HG03196 (cell line): ENCODE measurements at regions not wholly inside any gene's neighbourhood (a gene's known extent, or its start where the extent isn't known, plus 50 kb on each side); places are given as distances from the start of the nearest gene placed in this dataset.

Experiments used
- ATAC-seq: cut with Tn5 transposase; IDR thresholded peaks from one replicate; pipeline ENCODE4 v1.9.1; 2021; ENCODE audit not compliant: unreplicated experiment

DNA sequence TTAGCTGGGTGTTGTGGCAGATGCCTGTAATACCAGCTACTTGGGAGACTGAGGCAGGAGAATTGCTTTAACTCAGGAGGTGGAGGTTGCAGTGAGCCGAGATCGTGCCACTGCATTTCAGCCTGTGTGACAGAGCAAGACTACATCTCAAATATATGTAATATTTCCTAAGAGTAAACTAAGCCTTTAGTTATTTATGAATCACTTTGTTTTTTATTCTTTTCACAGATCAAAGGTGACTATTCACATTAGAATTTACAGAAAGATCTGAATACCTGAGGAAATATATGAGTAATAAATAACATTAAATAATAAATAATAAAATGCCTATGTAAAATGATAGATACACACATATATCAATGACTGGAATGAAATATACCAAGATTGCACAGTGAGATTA, 630.8 kb upstream of the IMPG1 start:
- ATAC-seq = no peak

DNA sequence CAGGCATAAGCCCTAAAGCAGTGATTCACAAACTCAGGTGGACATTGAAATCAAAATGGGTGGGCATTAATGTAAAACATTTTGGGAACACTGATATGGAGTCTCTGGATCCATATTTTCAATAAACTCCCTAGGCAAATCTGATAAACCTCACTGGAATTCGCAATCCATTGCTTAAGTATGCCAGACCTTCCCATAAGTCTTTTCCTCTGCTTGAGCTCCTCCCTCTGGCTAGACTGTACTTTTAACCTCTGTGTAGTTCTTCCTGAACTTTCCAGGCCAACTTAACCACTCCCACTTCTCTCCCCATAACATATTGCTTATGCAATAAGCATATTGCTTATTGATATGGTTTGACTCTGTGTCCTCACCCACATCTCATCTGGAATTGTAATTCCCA, 629.7 kb upstream of the IMPG1 start:
- no peak for ATAC-seq

DNA sequence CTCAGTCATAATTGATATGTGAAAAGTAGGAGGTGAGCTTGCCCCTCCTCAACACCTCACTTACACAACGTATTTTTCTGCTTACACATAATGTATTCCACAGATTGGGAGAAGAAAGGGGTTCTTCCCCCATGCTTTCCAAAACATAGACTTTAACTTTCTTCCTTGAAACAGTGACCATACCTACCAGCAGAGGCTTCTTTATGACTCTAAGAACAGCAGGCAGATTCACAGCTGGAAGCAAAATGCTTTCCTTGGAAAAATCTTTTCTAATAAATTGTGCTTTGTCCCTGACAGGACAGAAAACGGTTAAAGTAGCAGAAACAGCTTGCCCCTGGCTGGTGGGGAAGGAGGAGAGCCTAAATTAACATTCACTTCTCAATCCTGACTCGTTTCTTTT, 629.1 kb upstream of the IMPG1 start:
- no peak for ATAC-seq

DNA sequence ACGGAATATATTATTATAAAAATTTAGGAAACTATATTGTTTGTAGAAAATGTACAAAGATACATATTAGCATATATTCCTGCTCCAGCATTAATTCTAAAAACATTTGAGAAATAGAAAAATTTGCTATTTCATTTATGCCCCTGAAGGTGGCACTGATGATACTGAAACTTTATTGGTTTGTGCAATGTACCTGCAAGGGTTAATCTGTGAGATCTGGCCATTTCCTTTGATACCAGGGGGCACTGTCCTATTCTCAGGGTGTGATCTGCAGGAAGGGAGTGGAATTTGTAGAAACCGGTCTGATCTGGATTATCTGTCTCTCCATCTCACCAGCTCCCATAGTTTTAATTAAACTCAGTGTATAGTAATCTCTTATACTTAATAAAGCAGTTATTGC, 625.1 kb upstream of the IMPG1 start:
- no peak for ATAC-seq

DNA sequence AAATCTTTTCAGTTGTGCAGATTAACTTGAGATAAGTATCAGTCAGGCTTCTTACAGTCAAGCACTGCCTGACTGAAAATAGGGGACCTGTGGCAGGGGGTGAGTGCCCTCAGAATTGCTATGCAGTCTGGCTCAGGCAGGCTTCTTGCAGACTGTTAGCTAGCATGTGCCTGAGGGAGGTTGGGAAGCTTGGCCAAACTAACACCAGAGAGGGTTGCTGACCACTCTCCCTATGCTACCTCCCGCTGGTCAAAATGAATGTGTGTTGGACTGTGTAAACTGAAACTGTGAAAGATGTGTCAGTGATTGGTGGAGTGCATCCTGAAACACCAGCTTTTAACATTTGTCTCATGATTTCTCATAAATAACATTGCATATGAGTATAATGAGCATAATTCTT, 622.3 kb upstream of the IMPG1 start:
- ATAC-seq = no peak

GRCh38 chr6:76684875-76685274, 612.4 kb upstream of the IMPG1 start:
- ATAC-seq = no peak

DNA sequence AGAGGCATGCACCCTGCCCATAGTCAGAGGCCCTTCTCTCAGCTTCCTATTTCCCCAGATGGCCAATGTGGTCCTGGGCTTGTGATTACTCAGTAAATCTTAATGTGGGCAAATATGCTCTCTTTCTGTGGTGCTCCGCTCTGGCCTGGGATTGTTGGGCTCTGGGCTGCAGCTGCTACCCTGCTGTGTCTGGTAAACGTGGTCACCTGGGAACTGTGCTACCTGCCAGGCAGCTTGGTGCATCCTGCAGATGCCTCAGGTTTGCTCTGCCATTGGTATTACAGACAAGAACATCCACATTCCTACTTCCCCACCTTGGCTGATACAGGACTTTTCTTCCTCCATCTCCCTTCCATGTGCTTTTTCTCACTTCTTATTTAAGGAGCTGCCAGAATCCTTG, 611.5 kb upstream of the IMPG1 start:
- ATAC-seq = no peak

GRCh38 chr6:76682842-76683241, 610.4 kb upstream of the IMPG1 start:
- no peak for ATAC-seq

- no peak for ATAC-seq
Measured at GRCh38 chr6:76681781-76682180, 609.3 kb upstream of the IMPG1 start.

- ATAC-seq = no peak
Measured at GRCh38 chr6:76677017-76677416, 604.6 kb upstream of the IMPG1 start.

DNA sequence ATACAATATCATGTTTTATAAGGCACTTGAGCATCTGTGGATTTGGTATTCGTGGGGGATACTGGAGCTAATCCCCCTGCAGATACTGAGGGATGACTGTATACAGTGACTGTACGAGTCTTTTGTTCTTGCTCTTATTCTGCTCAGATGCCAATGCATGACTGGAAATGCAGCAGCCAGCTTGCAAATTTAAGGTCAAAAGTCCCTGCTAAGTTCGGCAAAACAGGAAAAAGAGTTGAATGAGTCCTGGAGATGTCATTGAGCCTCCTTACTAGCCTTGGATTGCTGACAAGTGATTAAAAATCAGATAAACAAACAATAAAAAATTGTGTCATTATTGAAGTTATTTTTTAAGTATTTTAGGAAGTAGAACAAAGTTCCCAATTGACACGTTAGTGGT, 599.3 kb upstream of the IMPG1 start:
- no peak for ATAC-seq

DNA sequence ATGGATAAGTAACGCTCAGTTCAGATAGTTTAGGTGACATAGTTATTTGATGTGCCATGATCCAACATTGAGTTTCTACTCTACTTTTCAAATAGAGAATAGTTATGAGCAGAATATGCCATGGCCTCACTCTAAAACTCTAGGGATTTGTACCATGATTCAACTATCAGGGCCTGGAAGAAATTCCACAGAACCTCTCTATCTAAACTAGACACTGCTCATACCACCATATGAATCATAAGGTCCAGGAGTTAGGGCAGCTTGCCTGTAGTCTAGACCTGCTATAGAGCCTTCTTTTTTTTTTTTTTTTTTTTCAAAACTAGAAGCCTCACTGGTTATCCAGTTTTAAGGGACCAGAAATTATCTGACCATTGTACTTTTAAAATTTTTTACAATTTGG, 571.8 kb upstream of the IMPG1 start:
- ATAC-seq = no peak

- no peak for ATAC-seq
Measured at GRCh38 chr6:76639941-76640340, 567.5 kb upstream of the IMPG1 start.

GRCh38 chr6:76634695-76635094, 562.2 kb upstream of the IMPG1 start:
- no peak for ATAC-seq

DNA sequence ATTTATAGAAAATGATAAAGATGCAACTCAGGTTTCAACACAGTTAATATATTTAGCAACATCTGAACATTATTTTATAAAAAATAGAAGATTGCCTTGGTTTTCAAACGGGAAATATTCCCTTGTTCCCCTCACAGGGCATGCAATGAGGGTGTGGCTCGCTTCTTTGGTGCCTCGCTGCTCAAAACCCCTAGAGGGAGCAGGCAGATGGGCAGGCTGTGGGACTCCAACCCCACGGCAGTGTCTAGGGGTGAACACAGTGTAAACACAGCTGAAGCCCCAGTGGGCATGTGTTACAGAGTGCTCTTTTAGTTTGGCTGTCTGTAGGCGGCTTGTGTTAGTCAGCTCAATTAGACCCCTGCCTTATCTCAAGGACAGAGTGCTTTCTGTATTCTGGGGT, 560.8 kb upstream of the IMPG1 start:
- ATAC-seq = no peak

- ATAC-seq = no peak
Measured at GRCh38 chr6:76631622-76632021, 559.2 kb upstream of the IMPG1 start.

- ATAC-seq = no peak
Measured at GRCh38 chr6:76615395-76615794, 542.9 kb upstream of the IMPG1 start.

DNA sequence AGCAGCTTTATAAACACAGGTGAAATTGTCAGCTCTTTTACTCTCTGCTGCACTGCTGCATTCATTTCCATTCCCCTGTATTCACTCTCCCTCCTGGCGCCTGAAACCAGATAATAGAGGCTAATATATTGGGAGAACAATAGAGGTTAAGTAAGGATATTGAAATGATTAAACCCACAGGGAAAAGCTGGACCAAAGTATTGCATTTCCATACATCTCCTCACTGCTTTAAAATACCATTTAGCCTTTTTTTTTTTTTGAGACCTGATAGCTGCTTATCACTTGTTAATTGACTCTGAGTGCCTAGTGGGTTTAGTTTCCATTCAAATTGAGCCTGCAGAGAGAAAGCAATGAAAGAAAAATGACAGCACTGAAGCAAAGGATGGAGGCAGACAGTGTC, 540.5 kb upstream of the IMPG1 start:
- ATAC-seq = no peak

- ATAC-seq = no peak
Measured at GRCh38 chr6:76609160-76609559, 536.7 kb upstream of the IMPG1 start.

- no peak for ATAC-seq
Measured at GRCh38 chr6:76594109-76594508, 521.6 kb upstream of the IMPG1 start.

DNA sequence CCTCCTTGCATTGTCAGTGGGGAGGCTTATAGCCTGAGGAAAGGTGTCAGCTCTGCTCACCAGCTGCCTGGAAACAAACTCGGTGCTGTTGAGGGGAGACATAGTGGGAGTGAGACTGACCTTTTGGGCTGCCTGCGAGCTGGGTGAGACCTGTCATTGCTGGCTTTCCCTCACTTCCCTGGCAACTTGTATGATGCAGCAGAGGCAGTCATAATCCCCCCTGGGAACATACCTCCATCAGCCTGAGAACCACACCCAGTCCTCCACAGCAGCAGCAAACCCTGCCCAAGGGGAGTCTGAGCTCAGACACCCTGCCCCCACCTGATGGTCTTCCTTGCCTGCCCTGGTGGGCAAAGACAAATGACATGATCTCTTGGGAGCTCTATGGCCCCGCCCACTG, 521.2 kb upstream of the IMPG1 start:
- no peak for ATAC-seq

GRCh38 chr6:76592566-76592965, 520.1 kb upstream of the IMPG1 start:
- no peak for ATAC-seq

DNA sequence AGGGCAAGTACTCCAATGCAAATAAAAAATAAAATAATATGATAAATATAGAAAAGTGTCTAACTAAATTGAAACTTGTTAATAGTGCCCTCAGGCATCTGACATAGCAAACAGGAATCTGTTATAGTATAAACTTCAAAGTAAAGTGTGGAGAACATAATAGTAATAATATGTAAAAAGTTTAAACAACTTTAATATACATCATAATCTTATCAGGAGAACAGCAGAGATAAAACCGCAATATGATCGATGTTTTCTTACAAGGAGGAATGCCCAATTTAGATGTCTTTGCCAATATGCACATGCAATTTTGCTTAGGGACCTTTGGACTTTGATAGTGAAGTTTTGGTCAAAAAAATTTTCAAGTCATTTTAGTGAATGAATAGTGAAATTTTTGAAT, 514.8 kb upstream of the IMPG1 start:
- no peak for ATAC-seq

DNA sequence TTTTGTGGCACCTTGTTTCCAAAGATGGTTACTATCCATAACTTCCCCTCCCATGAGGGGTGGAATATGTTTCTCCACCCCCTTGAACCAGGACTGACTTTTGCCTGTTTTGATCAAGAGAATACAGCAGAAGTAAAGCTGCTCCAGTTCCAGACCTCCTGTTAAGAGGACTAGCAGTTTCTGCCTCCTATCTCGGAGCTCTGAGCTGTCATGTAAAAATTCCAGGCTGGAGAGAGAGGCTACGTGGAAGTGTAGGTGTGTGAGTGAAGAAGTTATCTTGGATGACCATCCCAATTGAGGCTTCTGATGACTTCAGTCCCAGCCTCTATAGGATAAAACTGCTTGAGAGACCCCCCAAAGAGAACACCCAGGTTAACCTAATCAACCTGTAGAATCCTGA, 511.7 kb upstream of the IMPG1 start:
- no peak for ATAC-seq
